ENCODE measurements at regions not wholly inside any gene's neighbourhood (a gene's known extent, or its start where the extent isn't known, plus 50 kb on each side); places are given as distances from the start of the nearest gene placed in this dataset.

GRCh38 chr18:40216856-40217255, 1738.2 kb upstream of the PIK3C3 start:
- Histone ChIP-seq H3K27me3 (ENCODE audit: insufficient read depth, low read length) (no peaks in the 10 kb centered on the region), H3K9me2 (ENCODE audit: low read depth, low read length) (no peaks in the 10 kb centered on the region), H3K9ac (ENCODE audit: low read length) (no peak overlapping the region), H3K4me2 (ENCODE audit: low read length) (no peak overlapping the region), H4K20me1 (ENCODE audit: insufficient read depth, low read length) (no peaks in the 10 kb centered on the region), H3K79me2 (ENCODE audit: insufficient read depth, low read length) (no peaks in the 10 kb centered on the region), H2AFZ (ENCODE audit: low read length) (no peak overlapping the region), H3K9me3 (ENCODE audit: low read length) (no peaks in the 10 kb centered on the region), H3K4me3 (ENCODE audit: low read depth, low read length, poor library complexity, severe bottlenecking) (no peak overlapping the region), H3K27ac (ENCODE audit: low read depth, low read length, poor library complexity, severe bottlenecking) (no peak overlapping the region), H3K36me3 (ENCODE audit: insufficient read depth, low read length) (no peaks in the 10 kb centered on the region), H3K4me1 (ENCODE audit: insufficient read depth, low read length, severe bottlenecking) (no peaks in the 10 kb centered on the region), H3F3A (ENCODE audit: insufficient read depth, low read length) (no peaks in the 10 kb centered on the region)
- no peak for TF ChIP-seq CTCF (IDR thresholded peaks at IDR 0.05; ENCODE audit: low read length)
- no peak for TF ChIP-seq EZH2 (IDR thresholded peaks at IDR 0.05; ENCODE audit: borderline replicate concordance, low read length)

GRCh38 chr18:40215979-40216378, 1739.1 kb upstream of the PIK3C3 start:
- Histone ChIP-seq H3K9ac (ENCODE audit: low read length) (no peak overlapping the region), H3K4me2 (ENCODE audit: low read length) (no peak overlapping the region), H3K79me2 (ENCODE audit: insufficient read depth, low read length) (no peaks in the 10 kb centered on the region), H3F3A (ENCODE audit: insufficient read depth, low read length) (no peaks in the 10 kb centered on the region), H3K4me1 (ENCODE audit: insufficient read depth, low read length, severe bottlenecking) (no peaks in the 10 kb centered on the region), H3K4me3 (ENCODE audit: low read depth, low read length, poor library complexity, severe bottlenecking) (no peak overlapping the region), H2AFZ (ENCODE audit: low read length) (no peak overlapping the region), H3K27me3 (ENCODE audit: insufficient read depth, low read length) (no peaks in the 10 kb centered on the region), H3K36me3 (ENCODE audit: insufficient read depth, low read length) (no peaks in the 10 kb centered on the region), H4K20me1 (ENCODE audit: insufficient read depth, low read length) (no peaks in the 10 kb centered on the region), H3K27ac (ENCODE audit: low read depth, low read length, poor library complexity, severe bottlenecking) (no peak overlapping the region), H3K9me2 (ENCODE audit: low read depth, low read length) (no peaks in the 10 kb centered on the region), H3K9me3 (ENCODE audit: low read length) (no peaks in the 10 kb centered on the region)
- no peak for TF ChIP-seq CTCF (IDR thresholded peaks at IDR 0.05; ENCODE audit: low read length)
- TF ChIP-seq EZH2 (IDR thresholded peaks at IDR 0.05; ENCODE audit: borderline replicate concordance, low read length), result no peak

GRCh38 chr18:40210696-40211095, 1744.3 kb upstream of the PIK3C3 start:
- Histone ChIP-seq H3F3A (ENCODE audit: insufficient read depth, low read length) (no peaks in the 10 kb centered on the region), H2AFZ (ENCODE audit: low read length) (no peak overlapping the region), H3K36me3 (ENCODE audit: insufficient read depth, low read length) (no peaks in the 10 kb centered on the region), H3K27me3 (ENCODE audit: insufficient read depth, low read length) (no peaks in the 10 kb centered on the region), H3K4me2 (ENCODE audit: low read length) (no peak overlapping the region), H3K9ac (ENCODE audit: low read length) (no peak overlapping the region), H4K20me1 (ENCODE audit: insufficient read depth, low read length) (no peaks in the 10 kb centered on the region), H3K9me2 (ENCODE audit: low read depth, low read length) (no peaks in the 10 kb centered on the region), H3K27ac (ENCODE audit: low read depth, low read length, poor library complexity, severe bottlenecking) (no peak overlapping the region), H3K4me3 (ENCODE audit: low read depth, low read length, poor library complexity, severe bottlenecking) (no peak overlapping the region), H3K4me1 (ENCODE audit: insufficient read depth, low read length, severe bottlenecking) (no peaks in the 10 kb centered on the region), H3K9me3 (ENCODE audit: low read length) (no peaks in the 10 kb centered on the region), H3K79me2 (ENCODE audit: insufficient read depth, low read length) (no peaks in the 10 kb centered on the region)
- TF ChIP-seq EZH2 (IDR thresholded peaks at IDR 0.05; ENCODE audit: borderline replicate concordance, low read length) (no peak), CTCF (IDR thresholded peaks at IDR 0.05; ENCODE audit: low read length) (no peak)
